ENCODE measurements at regions not wholly inside any gene's neighbourhood (a gene's known extent, or its start where the extent isn't known, plus 50 kb on each side); places are given as distances from the start of the nearest gene placed in this dataset.

DNA sequence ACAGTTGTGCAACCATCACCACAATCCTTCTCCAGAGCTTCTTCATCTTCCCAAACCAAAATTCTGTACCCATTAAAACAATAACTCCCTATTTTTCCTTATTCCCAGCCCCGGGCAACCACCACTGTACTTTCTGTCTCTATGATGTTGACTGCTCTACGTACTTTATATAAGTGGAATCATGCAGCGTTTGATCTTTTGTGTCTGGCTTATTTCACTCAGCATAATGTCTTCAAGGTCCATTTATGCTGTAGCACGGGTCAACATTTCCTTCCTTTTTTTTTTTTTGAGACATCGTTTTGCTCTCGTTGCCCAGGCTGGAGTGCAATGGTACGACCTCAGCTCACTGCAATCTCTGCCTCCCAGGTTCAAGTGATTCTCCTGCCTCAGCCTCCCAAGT is 162.7 kb upstream of the GSC start:
- Histone ChIP-seq H3K4me3 (no peak overlapping the region), H3K9me3 (no peaks in the 10 kb centered on the region), H3K36me3 (ENCODE audit: low read depth) (no peaks in the 10 kb centered on the region), H3K4me1 (ENCODE audit: low read depth) (peaks cover 4% of the 10 kb centered on the region)
- ATAC-seq (no peak), DNase-seq (no peak)
- TF ChIP-seq, protein P1, sequence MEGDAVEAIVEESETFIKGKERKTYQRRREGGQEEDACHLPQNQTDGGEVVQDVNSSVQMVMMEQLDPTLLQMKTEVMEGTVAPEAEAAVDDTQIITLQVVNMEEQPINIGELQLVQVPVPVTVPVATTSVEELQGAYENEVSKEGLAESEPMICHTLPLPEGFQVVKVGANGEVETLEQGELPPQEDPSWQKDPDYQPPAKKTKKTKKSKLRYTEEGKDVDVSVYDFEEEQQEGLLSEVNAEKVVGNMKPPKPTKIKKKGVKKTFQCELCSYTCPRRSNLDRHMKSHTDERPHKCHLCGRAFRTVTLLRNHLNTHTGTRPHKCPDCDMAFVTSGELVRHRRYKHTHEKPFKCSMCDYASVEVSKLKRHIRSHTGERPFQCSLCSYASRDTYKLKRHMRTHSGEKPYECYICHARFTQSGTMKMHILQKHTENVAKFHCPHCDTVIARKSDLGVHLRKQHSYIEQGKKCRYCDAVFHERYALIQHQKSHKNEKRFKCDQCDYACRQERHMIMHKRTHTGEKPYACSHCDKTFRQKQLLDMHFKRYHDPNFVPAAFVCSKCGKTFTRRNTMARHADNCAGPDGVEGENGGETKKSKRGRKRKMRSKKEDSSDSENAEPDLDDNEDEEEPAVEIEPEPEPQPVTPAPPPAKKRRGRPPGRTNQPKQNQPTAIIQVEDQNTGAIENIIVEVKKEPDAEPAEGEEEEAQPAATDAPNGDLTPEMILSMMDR (IDR thresholded peaks at IDR 0.05): no peak
- intact Hi-C loops (cut with DNase I, micrococcal nuclease): no loop called here

DNA sequence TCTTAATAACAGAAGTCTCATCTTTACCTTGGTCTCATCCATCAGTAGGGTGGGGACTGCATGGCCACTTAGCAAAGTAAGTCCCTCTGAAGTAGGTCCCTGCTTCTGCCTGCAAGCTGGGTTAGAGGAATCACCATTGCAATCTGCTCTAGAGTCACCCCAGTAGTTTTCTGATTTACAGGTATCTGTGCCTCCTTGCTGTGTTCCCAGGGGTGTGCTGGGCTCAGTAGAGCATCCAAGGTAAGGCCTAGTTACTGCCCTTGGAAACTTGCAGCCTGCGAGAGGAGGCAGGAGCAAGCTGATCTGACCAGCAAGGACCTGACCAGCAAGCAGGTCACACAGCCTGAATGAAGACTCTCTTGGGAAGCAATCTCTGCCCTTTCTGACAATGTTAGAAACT is 160.8 kb upstream of the GSC start:
- TF ChIP-seq, protein P1 (IDR thresholded peaks at IDR 0.05): no peak
- Histone ChIP-seq H3K9me3 (no peaks in the 10 kb centered on the region), H3K36me3 (ENCODE audit: low read depth) (no peaks in the 10 kb centered on the region), H3K4me3 (no peak overlapping the region), H3K4me1 (ENCODE audit: low read depth) (peaks cover 4% of the 10 kb centered on the region)
- ATAC-seq (no peak), DNase-seq (no peak)
- intact Hi-C loops (cut with DNase I, micrococcal nuclease): no loop called here

DNA sequence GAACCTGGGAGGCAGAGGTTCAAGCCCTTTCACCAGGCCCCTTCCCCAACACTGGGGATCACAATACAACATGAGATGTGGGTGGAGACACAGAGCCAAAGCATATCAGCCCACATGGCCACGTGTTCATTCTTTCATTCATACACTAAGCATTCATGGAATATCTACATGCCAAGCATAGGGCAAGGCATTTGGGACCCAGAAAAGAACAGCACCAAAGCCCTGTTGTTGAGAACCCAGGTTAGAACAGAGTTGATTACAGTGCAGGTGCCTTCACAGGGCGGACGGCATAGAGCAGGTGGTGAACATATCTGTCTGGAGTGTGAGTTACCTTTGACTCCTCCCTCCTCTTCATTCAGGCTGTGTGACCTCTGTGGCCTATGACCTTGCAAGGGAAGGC is 159.4 kb upstream of the GSC start:
- ATAC-seq: no peak

DNA sequence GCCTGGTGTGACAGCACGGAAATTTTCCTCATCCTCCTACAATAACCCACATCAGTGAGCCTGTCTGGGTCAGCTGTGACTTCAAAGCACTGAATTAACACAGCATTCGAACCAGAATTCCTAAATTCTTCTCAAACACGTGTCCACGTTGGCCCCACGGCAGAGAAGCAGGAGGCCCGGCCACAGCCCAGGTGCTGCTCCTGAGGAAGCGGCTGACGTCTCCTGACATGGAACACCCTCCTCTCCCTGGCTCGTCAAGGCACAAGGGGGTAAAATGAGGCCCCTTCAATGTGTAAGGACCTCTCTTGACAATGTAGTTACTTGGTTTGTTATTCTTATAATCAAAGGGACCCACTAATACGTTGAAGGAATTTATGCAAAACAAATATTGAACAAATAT is 156.3 kb upstream of the GSC start:
- no peaks in the 10 kb centered on the region for H3K9me3 ChIP-seq
- intact Hi-C loops (cut with DNase I, micrococcal nuclease): no loop called here
- TF ChIP-seq, protein P1 (IDR thresholded peaks at IDR 0.05): no peak
- no peaks in the 10 kb centered on the region for H3K36me3 ChIP-seq (ENCODE audit: low read depth)
- no peak for DNase-seq
- no peak overlapping the region for H3K4me3 ChIP-seq
- no peak for ATAC-seq
- H3K4me1 ChIP-seq (ENCODE audit: low read depth): no peaks in the 10 kb centered on the region

More for the DNA sequence above, 159.4 kb upstream of the GSC start:
- TF ChIP-seq, protein P1 (IDR thresholded peaks at IDR 0.05): no peak
- no peak for DNase-seq
- H3K4me3 ChIP-seq: no peak overlapping the region
- intact Hi-C loops (cut with DNase I, micrococcal nuclease): no loop called here
- no peaks in the 10 kb centered on the region for H3K9me3 ChIP-seq
- H3K36me3 ChIP-seq (ENCODE audit: low read depth): no peaks in the 10 kb centered on the region
- H3K4me1 ChIP-seq (ENCODE audit: low read depth): peaks cover 4% of the 10 kb centered on the region

DNA sequence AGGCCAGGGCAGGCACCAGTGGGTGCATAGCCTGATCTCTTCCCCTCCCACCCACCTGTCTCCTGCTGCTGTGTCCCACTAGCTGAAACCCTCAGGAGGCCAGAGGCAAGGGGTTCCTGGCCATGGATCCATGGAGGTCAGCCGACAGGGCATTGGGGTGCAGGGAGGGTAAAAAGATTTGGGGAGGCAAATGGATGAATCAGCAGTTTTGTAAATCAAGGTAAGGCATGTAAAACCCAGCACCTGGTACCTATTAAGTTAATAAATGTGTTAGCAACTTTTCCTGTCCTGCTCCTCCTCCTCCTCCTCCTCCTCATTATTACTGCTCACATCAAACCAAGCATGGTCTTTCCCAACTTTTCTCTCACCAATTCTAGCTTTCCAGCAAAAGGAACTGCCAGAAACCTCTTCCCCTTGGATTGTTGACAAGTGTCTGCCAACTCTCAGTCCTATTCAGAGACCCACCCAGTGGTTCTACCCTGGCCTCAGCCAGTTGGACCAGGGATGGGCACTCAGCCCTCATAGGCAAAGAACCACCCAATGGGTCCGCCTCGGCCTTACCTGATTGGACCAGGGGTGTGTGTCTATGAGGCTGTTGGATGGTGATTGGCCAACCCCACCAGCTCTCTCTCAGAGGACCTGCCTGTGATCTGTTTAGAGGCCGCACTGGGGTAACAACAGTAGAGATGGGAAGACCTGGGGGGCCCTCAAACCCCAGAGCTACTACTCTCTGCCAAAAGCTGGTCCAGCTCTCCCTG is 155.7 kb upstream of the GSC start:
- intact Hi-C loops (cut with DNase I, micrococcal nuclease): no loop called here
- H3K9me3 ChIP-seq: no peaks in the 10 kb centered on the region
- TF ChIP-seq, protein P1 (IDR thresholded peaks at IDR 0.05): no peak
- no peak overlapping the region for H3K4me3 ChIP-seq
- H3K4me1 ChIP-seq (ENCODE audit: low read depth): no peaks in the 10 kb centered on the region
- ATAC-seq: no peak
- DNase-seq: no peak
- H3K36me3 ChIP-seq (ENCODE audit: low read depth): no peaks in the 10 kb centered on the region
